GM23338 (cell line): ENCODE measurements at regions not wholly inside any gene's neighbourhood (a gene's known extent, or its start where the extent isn't known, plus 50 kb on each side); places are given as distances from the start of the nearest gene placed in this dataset.

Source experiments
- ATAC-seq: fragments of 200-7000 bp; cut with Tn5 transposase; 3 replicates; pipeline ENCODE4 v1.9.1; 2020
- DNase-seq: peaks from one replicate; pipeline ENCODE4 v3.0.0-alpha.2; 2015; ENCODE audit warnings: low spot score
- H2AFZ ChIP-seq: fragments of 200-600 bp; sonication (generic); 2 replicates; pipeline ENCODE4 v1.8.0; 2016; ENCODE audit warnings: antibody characterized with exemption, mild to moderate bottlenecking, moderate library complexity
- H3F3A ChIP-seq: fragments of 200-600 bp; sonication (generic); replicated peaks from 2 replicates; pipeline ENCODE4 v1.8.0; 2017; ENCODE audit warnings: antibody characterized with exemption, mixed run types, low read depth
- H3K27ac ChIP-seq: fragments of 200-600 bp; sonication (generic); 2 replicates; pipeline ENCODE4 v1.6.1; 2016; ENCODE audit warnings: low read depth
- H3K27me3 ChIP-seq: fragments of 200-600 bp; sonication (generic); 2 replicates; pipeline ENCODE4 v1.8.0; 2016; ENCODE audit warnings: mild to moderate bottlenecking, mixed run types, moderate library complexity; ENCODE audit not compliant: insufficient read depth
- H3K36me3 ChIP-seq: fragments of 200-600 bp; sonication (generic); 2 replicates; pipeline ENCODE4 v1.8.0; 2016; ENCODE audit warnings: mild to moderate bottlenecking; ENCODE audit not compliant: insufficient read depth
- H3K4me1 ChIP-seq: fragments of 200-600 bp; sonication (generic); 2 replicates; pipeline ENCODE4 v1.8.0; 2016; ENCODE audit warnings: mild to moderate bottlenecking, moderate library complexity; ENCODE audit not compliant: insufficient read depth
- H3K4me2 ChIP-seq: fragments of 200-600 bp; sonication (generic); 2 replicates; pipeline ENCODE4 v1.7.1; 2017; ENCODE audit warnings: mixed run types
- H3K4me3 ChIP-seq: fragments of 200-600 bp; sonication (generic); 2 replicates; pipeline ENCODE4 v1.6.1; 2016; ENCODE audit warnings: mixed run types
- H3K79me2 ChIP-seq: fragments of 200-600 bp; sonication (generic); replicated peaks from 2 replicates; pipeline ENCODE4 v1.8.0; 2017; ENCODE audit warnings: mild to moderate bottlenecking; ENCODE audit not compliant: insufficient read depth
- H3K9me2 ChIP-seq: fragments of 200-600 bp; sonication (generic); 2 replicates; pipeline ENCODE4 v1.8.0; 2017; ENCODE audit not compliant: insufficient read depth
- H4K20me1 ChIP-seq: fragments of 200-600 bp; sonication (generic); replicated peaks from 2 replicates; pipeline ENCODE4 v1.8.0; 2017; ENCODE audit warnings: mild to moderate bottlenecking; ENCODE audit not compliant: insufficient read depth
- H3K27ac Mint-ChIP-seq: 2 replicates; pipeline ENCODE4 v1.8.0; 2020; ENCODE audit warnings: inconsistent platforms, mild to moderate bottlenecking, moderate library complexity, mixed read lengths
- H3K27me3 Mint-ChIP-seq: 3 replicates; pipeline ENCODE4 v1.8.0; 2022; ENCODE audit warnings: low read depth, mild to moderate bottlenecking, moderate library complexity, mixed read lengths, inconsistent platforms; ENCODE audit not compliant: insufficient read depth, poor library complexity
- H3K36me3 Mint-ChIP-seq: 3 replicates; pipeline ENCODE4 v1.8.0; 2021; ENCODE audit warnings: low read depth, mild to moderate bottlenecking, inconsistent platforms, moderate library complexity, mixed read lengths
- H3K4me1 Mint-ChIP-seq: 3 replicates; pipeline ENCODE4 v1.8.0; 2020; ENCODE audit warnings: mild to moderate bottlenecking, inconsistent platforms, mixed read lengths
- H3K4me3 Mint-ChIP-seq: 3 replicates; pipeline ENCODE4 v1.8.0; 2021; ENCODE audit warnings: moderate library complexity, mild to moderate bottlenecking, inconsistent platforms, mixed read lengths
- H3K9me3 Mint-ChIP-seq: 3 replicates; pipeline ENCODE4 v1.8.0; 2020; ENCODE audit warnings: moderate library complexity, mild to moderate bottlenecking, inconsistent platforms, mixed read lengths
- CREB1 ChIP-seq: fragments of 250-450 bp; sonication (Bioruptor Pico); IDR thresholded peaks from 2 replicates; pipeline ENCODE4 v1.5.0; 2020; ENCODE audit warnings: low read depth, mild to moderate bottlenecking, moderate library complexity
- CTCF ChIP-seq, 2 experiments: fragments of 200-600 bp in 1 of 2; sonication (generic) in 1 of 2; conservative IDR thresholded peaks; 2 replicates each; pipeline versions ENCODE4 v1.5.1 to v1.6.1; 2016 to 2017; ENCODE audit warnings: antibody characterized with exemption in 2 of 2, low read depth in 2 of 2, mild to moderate bottlenecking in 2 of 2, moderate library complexity in 1 of 2
- ETS1 ChIP-seq: IDR thresholded peaks from 2 replicates; pipeline ENCODE4 v1.6.1; 2016; ENCODE audit warnings: antibody characterized with exemption
- EZH2 ChIP-seq: fragments of 200-600 bp; sonication (generic); IDR thresholded peaks from one replicate; pipeline ENCODE4 v1.8.0; 2017; ENCODE audit warnings: antibody characterized with exemption, mild to moderate bottlenecking, low read depth; ENCODE audit not compliant: unreplicated experiment
- EZH2phosphoT487 ChIP-seq: fragments of 200-600 bp; sonication (generic); IDR thresholded peaks from one replicate; pipeline ENCODE4 v1.8.1; 2018; ENCODE audit warnings: antibody characterized with exemption; ENCODE audit not compliant: unreplicated experiment
- JUNB ChIP-seq: IDR thresholded peaks from one replicate; pipeline ENCODE4 v1.6.1; 2016; ENCODE audit warnings: antibody characterized with exemption; ENCODE audit not compliant: unreplicated experiment
- NANOG ChIP-seq: IDR thresholded peaks from 2 replicates; pipeline ENCODE4 v1.6.1; 2016; ENCODE audit warnings: antibody characterized with exemption, borderline replicate concordance
- POLR2AphosphoS5 ChIP-seq: IDR thresholded peaks from 2 replicates; pipeline ENCODE4 v1.6.1; 2016; ENCODE audit warnings: antibody characterized with exemption, low read depth
- REST ChIP-seq: IDR thresholded peaks from one replicate; pipeline ENCODE4 v1.6.1; 2018; ENCODE audit warnings: antibody characterized with exemption; ENCODE audit not compliant: unreplicated experiment
- STAT1 ChIP-seq: IDR thresholded peaks from one replicate; pipeline ENCODE4 v1.6.1; 2016; ENCODE audit warnings: antibody characterized with exemption; ENCODE audit not compliant: unreplicated experiment
- ZNF114 ChIP-seq: fragments of 250-450 bp; sonication (Bioruptor Pico); IDR thresholded peaks from 2 replicates; pipeline ENCODE4 v1.5.0; 2020; ENCODE audit warnings: mild to moderate bottlenecking, moderate library complexity
- ZNF331 ChIP-seq: fragments of 250-450 bp; sonication (Bioruptor Pico); IDR thresholded peaks from 2 replicates; pipeline ENCODE4 v1.5.0; 2020; ENCODE audit warnings: low read depth, mild to moderate bottlenecking, moderate library complexity
- ZNF462 ChIP-seq: fragments of 250-450 bp; sonication (Bioruptor Pico); IDR thresholded peaks from 2 replicates; pipeline ENCODE4 v1.5.0; 2020; ENCODE audit warnings: mild to moderate bottlenecking, moderate library complexity

- no peak overlapping the region for H3K4me3 ChIP-seq
- H3K79me2 ChIP-seq: no peaks in the 10 kb centered on the region
- H3K36me3 Mint-ChIP-seq: no peaks in the 10 kb centered on the region
- H3K9me2 ChIP-seq: no peaks in the 10 kb centered on the region
- H3K4me1 ChIP-seq: no peaks in the 10 kb centered on the region
- H3K36me3 ChIP-seq: no peaks in the 10 kb centered on the region
- no peak overlapping the region for H3K27ac ChIP-seq
- H3K9me3 Mint-ChIP-seq: peaks cover 6% of the 10 kb centered on the region; the same call in 1 of the 3 replicates
- peaks cover 8% of the 10 kb centered on the region; the same call in 2 of the 3 replicates for H3K4me1 Mint-ChIP-seq
- TF ChIP-seq ZNF331 (no peak), ETS1 (no peak), ZNF462 (no peak), CREB1 (CRISPR knock-in tag) (no peak), STAT1 (no peak), EZH2 (no peak), ZNF114 (CRISPR knock-in tag) (no peak), POLR2AphosphoS5 (no peak), EZH2phosphoT487 (no peak), NANOG (no peak), JUNB (no peak), CTCF (conservative IDR thresholded peaks at IDR 0.05; ENCODE audit: low read depth in 2 of 2) (no peak), REST (no peak)
- DNase-seq: no peak
- H3K27ac Mint-ChIP-seq: no peak overlapping the region
- no peak overlapping the region for H3K4me3 Mint-ChIP-seq
- ATAC-seq: no peak
- H3K27me3 Mint-ChIP-seq: no peaks in the 10 kb centered on the region
- H3K27me3 ChIP-seq: no peaks in the 10 kb centered on the region
- no peak overlapping the region for H3K4me2 ChIP-seq
- no peaks in the 10 kb centered on the region for H4K20me1 ChIP-seq
- H3F3A ChIP-seq: no peaks in the 10 kb centered on the region
- peak overlapping the region; percentile 90 for H2AFZ ChIP-seq
Observed at GRCh38 chr3:99536555-99537314, 101.7 kb upstream of the COL8A1 start.
